K562 (cell line): ENCODE measurements at regions not wholly inside any gene's neighbourhood (a gene's known extent, or its start where the extent isn't known, plus 50 kb on each side); places are given as distances from the start of the nearest gene placed in this dataset.

Source experiments
- ATAC-seq: fragments of 200-7000 bp; cut with Tn5 transposase; 3 replicates; pipeline ENCODE4 v1.9.1; 2020; ENCODE audit warnings: moderate library complexity
- BruUV-seq: library from RNA; stranded (reverse); fragments of 400-500 nt; replicated peaks from 2 replicates; lab custom pipeline; 2021; lab: Mats Ljungman, UMichigan
- CTCF ChIA-PET: fragments of 300-600 bp; formaldehyde crosslinking; extraction: SDS; loops from one replicate; lab custom pipeline; 2021; ENCODE audit warnings: low intra/inter-chr PET ratio; lab: Yijun Ruan, JAX
- POLR2A ChIA-PET: fragments of 300-600, 350-650 bp; sonication (Branson Sonifier 250); formaldehyde crosslinking; extraction: SDS; loops from one replicate; lab custom pipeline; 2021; ENCODE audit warnings: antibody characterized with exemption, inconsistent platforms; lab: Yijun Ruan, JAX
- DNase-seq, 4 experiments: peaks; one replicate each; pipeline versions ENCODE4 v3.0.0 to v3.0.0-alpha.2; 2011 to 2018; ENCODE audit warnings: low spot score in 3 of 4, mixed read lengths in 3 of 4; ENCODE audit errors: extremely low read depth in 1 of 4
- FAIRE-seq: peaks from 2 replicates; lab custom pipeline; 2011; peaks lifted over from hg19 to GRCh38; lab: Jason Lieb, UNC
- H2AFZ ChIP-seq: 2 replicates; pipeline ENCODE4 v1.6.0; 2011; ENCODE audit warnings: low read depth, low read length, control low read depth, inconsistent platforms
- H3K27ac ChIP-seq: fragments of 200-600 bp; 3 replicates; pipeline ENCODE4 v1.8.0; 2011; ENCODE audit warnings: low read depth, mild to moderate bottlenecking, control low read depth, inconsistent platforms, low read length, moderate library complexity, mixed read lengths; ENCODE audit errors: extremely low read depth
- H3K27me3 ChIP-seq, 2 experiments: fragments of 300-600 bp in 1 of 2; 2 replicates in 1 of 2; 3 replicates in 1 of 2; pipeline versions ENCODE4 v1.6.0 to v1.8.0; 2011; ENCODE audit warnings: inconsistent platforms in 2 of 2, low read length in 2 of 2, mild to moderate bottlenecking in 1 of 2, mixed read lengths in 1 of 2, moderate library complexity in 1 of 2; ENCODE audit not compliant: control insufficient read depth in 2 of 2, insufficient read depth in 2 of 2
- H3K36me3 ChIP-seq: fragments of 300-600 bp; 3 replicates; pipeline ENCODE4 v1.8.0; 2011; ENCODE audit warnings: mild to moderate bottlenecking, low read length, inconsistent platforms; ENCODE audit not compliant: control insufficient read depth, insufficient read depth
- H3K4me1 ChIP-seq, 2 experiments: fragments of 200-600 bp in 1 of 2; replicated peaks in 1 of 2; 2 replicates in 1 of 2; 3 replicates in 1 of 2; pipeline versions ENCODE4 v1.5.1 to v1.8.0; 2011; ENCODE audit warnings: inconsistent platforms in 2 of 2, low read length in 2 of 2, mild to moderate bottlenecking in 1 of 2, mixed read lengths in 1 of 2, moderate library complexity in 1 of 2; ENCODE audit not compliant: control insufficient read depth in 2 of 2, insufficient read depth in 2 of 2
- H3K4me2 ChIP-seq: 2 replicates; pipeline ENCODE4 v1.6.1; 2011; ENCODE audit warnings: low read length, control low read depth, inconsistent platforms, mixed read lengths; ENCODE audit not compliant: insufficient read depth
- H3K4me3 ChIP-seq: fragments of 200-600 bp; sonication (generic), shearing (Covaris generic); 2 replicates; pipeline ENCODE4 v1.5.1; 2016; ENCODE audit warnings: control low read depth, inconsistent platforms
- H3K79me2 ChIP-seq: fragments of 200-600 bp; 3 replicates; pipeline ENCODE4 v1.8.0; 2011; ENCODE audit warnings: low read length, inconsistent platforms; ENCODE audit not compliant: control insufficient read depth, insufficient read depth
- H3K9ac ChIP-seq, 2 experiments: 2 replicates each; pipeline versions ENCODE4 v1.6.0 to v1.6.1; 2011; ENCODE audit warnings: low read depth in 2 of 2, low read length in 2 of 2, control low read depth in 1 of 2, inconsistent platforms in 1 of 2, mild to moderate bottlenecking in 1 of 2, mixed read lengths in 1 of 2; ENCODE audit not compliant: insufficient read depth in 1 of 2
- H3K9me1 ChIP-seq: one replicate; pipeline ENCODE4 v1.6.0; 2011; ENCODE audit warnings: inconsistent platforms, mild to moderate bottlenecking, low read length, moderate library complexity; ENCODE audit not compliant: control insufficient read depth, insufficient read depth
- H3K9me3 ChIP-seq: replicated peaks from 2 replicates; pipeline ENCODE4 v1.5.1; 2011; ENCODE audit warnings: low read depth, low read length, inconsistent platforms; ENCODE audit not compliant: control insufficient read depth, insufficient read depth
- H4K20me1 ChIP-seq: replicated peaks from 2 replicates; pipeline ENCODE4 v1.6.1; 2011; ENCODE audit warnings: low read length, inconsistent platforms, mixed read lengths; ENCODE audit not compliant: control insufficient read depth, insufficient read depth
- ADNP ChIP-seq: fragments of 200-800 bp; sonication (Bioruptor generic); IDR thresholded peaks from 2 replicates; pipeline ENCODE4 v1.6.1; 2016; ENCODE audit warnings: missing genetic modification characterization, missing compliant biosample characterization
- BDP1 ChIP-seq: IDR thresholded peaks from 3 replicates; pipeline ENCODE4 v1.6.1; 2011; ENCODE audit not compliant: insufficient read length, insufficient read depth
- CCNT2 ChIP-seq: IDR thresholded peaks from 2 replicates; pipeline ENCODE4 v1.6.1; 2011; ENCODE audit warnings: borderline replicate concordance, low read depth, mild to moderate bottlenecking, moderate library complexity, mixed read lengths, low read length; ENCODE audit not compliant: insufficient read length; ENCODE audit errors: extremely low read depth
- ESRRB ChIP-seq: fragments of 250-450 bp; sonication (Bioruptor Pico); IDR thresholded peaks from 2 replicates; pipeline ENCODE4 v1.5.0; 2020; ENCODE audit warnings: mild to moderate bottlenecking, moderate library complexity, borderline replicate concordance
- GATAD2A ChIP-seq: fragments of 450-650 bp; IDR thresholded peaks from 2 replicates; pipeline ENCODE4 v1.6.1; 2017
- KDM1A ChIP-seq, 2 experiments: fragments of 450-650 bp; IDR thresholded peaks; 2 replicates each; pipeline ENCODE4 v1.6.1; 2016; ENCODE audit warnings: mild to moderate bottlenecking in 2 of 2
- MAFF ChIP-seq: IDR thresholded peaks from 2 replicates; pipeline ENCODE4 v1.6.1; 2012; ENCODE audit warnings: low read length, improper control_type of control experiment
- MAFK ChIP-seq: IDR thresholded peaks from 2 replicates; pipeline ENCODE4 v1.6.1; 2011; ENCODE audit warnings: low read length, improper control_type of control experiment
- PTTG1 ChIP-seq: fragments of 450-650 bp; IDR thresholded peaks from 2 replicates; pipeline ENCODE4 v1.6.1; 2016; ENCODE audit warnings: low read depth, mild to moderate bottlenecking, missing genetic modification characterization, missing compliant biosample characterization
- TBP ChIP-seq: optimal IDR thresholded peaks from 2 replicates; pipeline ENCODE3; 2011; ENCODE audit warnings: low read depth, low read length, improper control_type of control experiment
- WGBS: fragments of 100-300 bp; shearing (Covaris generic); methylation state at CpG from one replicate; pipeline ENCODE4 v1.1.6; 2016; ENCODE audit warnings: low coverage, mixed read lengths; ENCODE audit not compliant: insufficient coverage; ENCODE audit errors: missing lambda C conversion rate; 5-methylcytosine and 5-hydroxymethylcytosine counted together
- in situ Hi-C: fragments of 300-500 bp; cut with MboI; formaldehyde crosslinking; loops from 4 replicates; pipeline ENCODE4 v1.15.0; 2018; ENCODE audit warnings: inconsistent platforms, mixed read lengths
- intact Hi-C: fragments of 100-400 bp; cut with micrococcal nuclease; formaldehyde crosslinking; loops from 2 replicates; pipeline ENCODE4 v1.14.2; 2022
- TF ChIP-seq, protein P1 (sequence below): fragments of 250-450 bp; sonication (Bioruptor Pico); IDR thresholded peaks from 2 replicates; pipeline ENCODE4 v1.4.0; 2020; ENCODE audit warnings: mild to moderate bottlenecking
- TF ChIP-seq, protein P2 (sequence below): fragments of 450-650 bp; formaldehyde crosslinking; IDR thresholded peaks from 2 replicates; pipeline ENCODE4 v1.4.0; 2020; ENCODE audit warnings: mild to moderate bottlenecking
- TF ChIP-seq, protein P3 (sequence below): fragments of 450-650 bp; IDR thresholded peaks from 2 replicates; pipeline ENCODE4 v1.6.1; 2016; ENCODE audit warnings: missing biosample characterization, missing genetic modification characterization

DNA sequence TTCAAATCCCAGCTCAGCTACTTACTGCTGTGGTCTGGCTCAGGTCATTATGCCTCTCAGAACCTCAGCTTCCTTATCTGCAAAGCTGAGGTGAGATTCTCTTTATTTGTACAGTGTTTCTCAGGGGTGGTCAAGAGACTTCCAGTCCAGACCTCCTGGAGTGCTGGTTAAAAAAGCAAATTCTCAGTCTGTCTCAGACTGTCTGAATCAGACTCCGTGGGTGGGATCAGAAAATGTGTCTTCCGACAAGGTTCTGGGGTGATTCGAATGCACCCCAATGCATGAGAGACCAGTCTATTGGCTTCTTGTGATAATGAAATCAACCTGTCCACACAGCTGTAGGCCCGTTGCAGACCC lies 137.7 kb upstream of the SMIM23 start:
- TF ChIP-seq ESRRB (CRISPR knock-in tag) (no peak), ADNP (no peak), GATAD2A (no peak), MAFF (no peak), TBP (no peak), BDP1 (no peak), CCNT2 (no peak), PTTG1 (no peak), KDM1A (IDR thresholded peaks at IDR 0.05) (no peak), MAFK (no peak)
- TF ChIP-seq, protein P1, sequence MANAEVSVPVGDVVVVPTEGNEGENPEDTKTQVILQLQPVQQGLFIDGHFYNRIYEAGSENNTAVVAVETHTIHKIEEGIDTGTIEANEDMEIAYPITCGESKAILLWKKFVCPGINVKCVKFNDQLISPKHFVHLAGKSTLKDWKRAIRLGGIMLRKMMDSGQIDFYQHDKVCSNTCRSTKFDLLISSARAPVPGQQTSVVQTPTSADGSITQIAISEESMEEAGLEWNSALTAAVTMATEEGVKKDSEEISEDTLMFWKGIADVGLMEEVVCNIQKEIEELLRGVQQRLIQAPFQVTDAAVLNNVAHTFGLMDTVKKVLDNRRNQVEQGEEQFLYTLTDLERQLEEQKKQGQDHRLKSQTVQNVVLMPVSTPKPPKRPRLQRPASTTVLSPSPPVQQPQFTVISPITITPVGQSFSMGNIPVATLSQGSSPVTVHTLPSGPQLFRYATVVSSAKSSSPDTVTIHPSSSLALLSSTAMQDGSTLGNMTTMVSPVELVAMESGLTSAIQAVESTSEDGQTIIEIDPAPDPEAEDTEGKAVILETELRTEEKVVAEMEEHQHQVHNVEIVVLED (CRISPR knock-in tag) = no peak
- TF ChIP-seq, protein P2, sequence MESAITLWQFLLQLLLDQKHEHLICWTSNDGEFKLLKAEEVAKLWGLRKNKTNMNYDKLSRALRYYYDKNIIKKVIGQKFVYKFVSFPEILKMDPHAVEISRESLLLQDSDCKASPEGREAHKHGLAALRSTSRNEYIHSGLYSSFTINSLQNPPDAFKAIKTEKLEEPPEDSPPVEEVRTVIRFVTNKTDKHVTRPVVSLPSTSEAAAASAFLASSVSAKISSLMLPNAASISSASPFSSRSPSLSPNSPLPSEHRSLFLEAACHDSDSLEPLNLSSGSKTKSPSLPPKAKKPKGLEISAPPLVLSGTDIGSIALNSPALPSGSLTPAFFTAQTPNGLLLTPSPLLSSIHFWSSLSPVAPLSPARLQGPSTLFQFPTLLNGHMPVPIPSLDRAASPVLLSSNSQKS (CRISPR knock-in tag) = no peak
- TF ChIP-seq, protein P3, sequence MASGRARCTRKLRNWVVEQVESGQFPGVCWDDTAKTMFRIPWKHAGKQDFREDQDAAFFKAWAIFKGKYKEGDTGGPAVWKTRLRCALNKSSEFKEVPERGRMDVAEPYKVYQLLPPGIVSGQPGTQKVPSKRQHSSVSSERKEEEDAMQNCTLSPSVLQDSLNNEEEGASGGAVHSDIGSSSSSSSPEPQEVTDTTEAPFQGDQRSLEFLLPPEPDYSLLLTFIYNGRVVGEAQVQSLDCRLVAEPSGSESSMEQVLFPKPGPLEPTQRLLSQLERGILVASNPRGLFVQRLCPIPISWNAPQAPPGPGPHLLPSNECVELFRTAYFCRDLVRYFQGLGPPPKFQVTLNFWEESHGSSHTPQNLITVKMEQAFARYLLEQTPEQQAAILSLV (tag) = no peak
- TF ChIP-seq, all 486 proteins: peak for 0
- Histone ChIP-seq H3K4me3 (no peak overlapping the region), H3K4me1 (no peaks in the 10 kb centered on the region), H3K79me2 (no peaks in the 10 kb centered on the region), H3K9ac (no peak overlapping the region), H3K36me3 (no peaks in the 10 kb centered on the region), H3K27ac (no peak overlapping the region), H3K4me2 (no peak overlapping the region), H2AFZ (no peak overlapping the region), H3K9me1 (no peaks in the 10 kb centered on the region), H4K20me1 (no peaks in the 10 kb centered on the region), H3K27me3 (peaks cover 15 to 59% of the 10 kb centered on the region in 2 experiments; a peak in 4 of 5 replicates), H3K9me3 (no peaks in the 10 kb centered on the region)
- no peak for FAIRE-seq
- in situ Hi-C loops = no loop called here
- no TSS peak for BruUV-seq
- POLR2A ChIA-PET = interaction anchor here (1.7 kb wide), 1 partner anchor 14 kb away, joined by 4 read pairs; no protein-coding TSS in a partner anchor
- DNase-seq = no peak
- 0% methylated on average over 4 of the region's 4 CpGs for WGBS
- CTCF ChIA-PET = no interaction called here
- intact Hi-C loops = no loop called here
- ATAC-seq = no peak
